GM12878 (cell line): ENCODE measurements at regions not wholly inside any gene's neighbourhood (a gene's known extent, or its start where the extent isn't known, plus 50 kb on each side); places are given as distances from the start of the nearest gene placed in this dataset.

ENCODE experiments used
- ATAC-seq: fragments of 200-7000 bp; cut with Tn5 transposase; 3 replicates; pipeline ENCODE4 v1.9.1; 2020; ENCODE audit warnings: mild to moderate bottlenecking, moderate library complexity
- BruUV-seq: library from RNA; stranded (reverse); fragments of 400-500 nt; replicated peaks from 2 replicates; lab custom pipeline; 2021; lab: Mats Ljungman, UMichigan
- CTCF ChIA-PET: fragments of 300-600 bp; sonication (Branson Sonifier 250); formaldehyde crosslinking; extraction: SDS; loops from one replicate; lab custom pipeline; 2021; ENCODE audit warnings: inconsistent platforms; lab: Yijun Ruan, JAX
- POLR2A ChIA-PET: fragments of 350-600 bp; formaldehyde crosslinking; extraction: SDS; loops from one replicate; lab custom pipeline; 2021; ENCODE audit warnings: inconsistent platforms; lab: Charles Lee
- RAD21 ChIA-PET: fragments of 300-600 bp; sonication (Branson Sonifier 250); formaldehyde crosslinking; loops from one replicate; lab custom pipeline; 2023; ENCODE audit warnings: antibody characterized with exemption; ENCODE audit not compliant: unreplicated experiment; lab: Charles Lee
- SMC1A ChIA-PET: fragments of 300-600 bp; sonication (Branson Sonifier 250); formaldehyde crosslinking; loops from one replicate; lab custom pipeline; 2023; ENCODE audit not compliant: unreplicated experiment, uncharacterized antibody; lab: Charles Lee
- DNase-seq: peaks from one replicate; pipeline ENCODE4 v3.0.0-alpha.2; 2011; ENCODE audit warnings: low read depth, low spot score
- FAIRE-seq: peaks from 3 replicates; lab custom pipeline; 2011; peaks lifted over from hg19 to GRCh38; lab: Jason Lieb, UNC
- H2AFZ ChIP-seq: 2 replicates; pipeline ENCODE4 v1.6.0; 2011; ENCODE audit warnings: low read depth, low read length, control low read depth; ENCODE audit not compliant: control insufficient read depth
- H3K27ac ChIP-seq: 2 replicates; pipeline ENCODE4 v1.5.1; 2011; ENCODE audit warnings: control low read depth; ENCODE audit not compliant: control insufficient read depth, insufficient read depth
- H3K27me3 ChIP-seq, 2 experiments: replicated peaks in 1 of 2; 2 replicates each; pipeline versions ENCODE4 v1.6.0 to v1.6.1; 2011; ENCODE audit warnings: low read length in 1 of 2; ENCODE audit not compliant: control insufficient read depth in 2 of 2, insufficient read depth in 2 of 2
- H3K36me3 ChIP-seq, 2 experiments: 2 replicates each; pipeline ENCODE4 v1.5.1; 2011; ENCODE audit warnings: low read length in 1 of 2; ENCODE audit not compliant: control insufficient read depth in 2 of 2, insufficient read depth in 2 of 2
- H3K4me1 ChIP-seq: 2 replicates; pipeline ENCODE4 v1.6.1; 2011; ENCODE audit warnings: mild to moderate bottlenecking, low read length, moderate library complexity, mixed read lengths; ENCODE audit not compliant: control insufficient read depth, insufficient read depth
- H3K4me2 ChIP-seq: 2 replicates; pipeline ENCODE4 v1.6.0; 2011; ENCODE audit warnings: control low read depth; ENCODE audit not compliant: control insufficient read depth, insufficient read depth
- H3K4me3 ChIP-seq: fragments of 200-600 bp; sonication (generic); 2 replicates; pipeline ENCODE4 v1.5.1; 2016
- H3K79me2 ChIP-seq: 2 replicates; pipeline ENCODE4 v1.6.0; 2011; ENCODE audit warnings: low read length; ENCODE audit not compliant: control insufficient read depth, insufficient read depth
- H3K9ac ChIP-seq: 2 replicates; pipeline ENCODE4 v1.8.0; 2011; ENCODE audit warnings: low read length, control low read depth, mixed read lengths; ENCODE audit not compliant: control insufficient read depth, insufficient read depth
- H3K9me3 ChIP-seq: replicated peaks from 3 replicates; pipeline ENCODE4 v1.5.1; 2011; ENCODE audit warnings: mild to moderate bottlenecking, low read length; ENCODE audit not compliant: control insufficient read depth, insufficient read depth
- H4K20me1 ChIP-seq: 2 replicates; pipeline ENCODE4 v1.6.0; 2011; ENCODE audit not compliant: control insufficient read depth, insufficient read depth
- CEBPZ ChIP-seq: fragments of 150-350 bp; IDR thresholded peaks from 2 replicates; pipeline ENCODE4 v1.6.1; 2016; ENCODE audit warnings: low read depth, low read length
- CREM ChIP-seq: IDR thresholded peaks from 2 replicates; pipeline ENCODE4 v1.6.1; 2014; ENCODE audit warnings: antibody characterized with exemption, low read depth
- ETV6 ChIP-seq, 2 experiments: fragments of 450-650 bp in 1 of 2; IDR thresholded peaks in 1 of 2; conservative IDR thresholded peaks in 1 of 2; 2 replicates each; pipeline ENCODE4 v1.6.1; 2014; ENCODE audit warnings: antibody characterized with exemption in 1 of 2, borderline replicate concordance in 1 of 2, low read depth in 1 of 2, mild to moderate bottlenecking in 1 of 2, moderate library complexity in 1 of 2
- KAT2A ChIP-seq: conservative IDR thresholded peaks from 2 replicates; pipeline ENCODE4 v1.6.1; 2011; ENCODE audit warnings: low read depth, low read length; ENCODE audit not compliant: control insufficient read depth
- MEF2A ChIP-seq: IDR thresholded peaks from 2 replicates; pipeline ENCODE4 v1.6.1; 2011; ENCODE audit warnings: low read depth, mild to moderate bottlenecking, low read length, moderate library complexity; ENCODE audit not compliant: insufficient read depth
- MTA3 ChIP-seq: IDR thresholded peaks from 2 replicates; pipeline ENCODE4 v1.6.1; 2012; ENCODE audit warnings: low read length, inconsistent platforms, borderline replicate concordance
- PBX3 ChIP-seq: IDR thresholded peaks from 2 replicates; pipeline ENCODE4 v1.6.1; 2011; ENCODE audit warnings: mild to moderate bottlenecking, low read depth, low read length, moderate library complexity; ENCODE audit not compliant: insufficient replicate concordance
- POLR2A ChIP-seq: IDR thresholded peaks from 2 replicates; pipeline ENCODE4 v1.6.1; 2011; ENCODE audit warnings: low read depth, mild to moderate bottlenecking, low read length
- RBBP5 ChIP-seq: fragments of 200-600 bp; sonication (generic); conservative IDR thresholded peaks from 2 replicates; pipeline ENCODE4 v1.6.1; 2016
- SMAD1 ChIP-seq: fragments of 450-650 bp; IDR thresholded peaks from 2 replicates; pipeline ENCODE4 v1.6.1; 2018; ENCODE audit warnings: mild to moderate bottlenecking, low read depth; ENCODE audit not compliant: partially characterized antibody
- WGBS: methylation state at CpG from one replicate; pipeline ENCODE4 v1.1.6; 2016; ENCODE audit warnings: low lambda C conversion rate; ENCODE audit not compliant: insufficient replicate concordance, insufficient coverage; ENCODE audit errors: missing lambda C conversion rate; 5-methylcytosine and 5-hydroxymethylcytosine counted together
- in situ Hi-C: fragments of 300-500 bp; cut with MboI; formaldehyde crosslinking; loops from 9 replicates; pipeline ENCODE4 v1.14.3; 2018; ENCODE audit warnings: mixed read lengths
- intact Hi-C: fragments of 100-400 bp; cut with micrococcal nuclease; formaldehyde crosslinking; loops from one replicate; pipeline ENCODE4 v1.14.2; 2022; ENCODE audit not compliant: unreplicated experiment

DNA sequence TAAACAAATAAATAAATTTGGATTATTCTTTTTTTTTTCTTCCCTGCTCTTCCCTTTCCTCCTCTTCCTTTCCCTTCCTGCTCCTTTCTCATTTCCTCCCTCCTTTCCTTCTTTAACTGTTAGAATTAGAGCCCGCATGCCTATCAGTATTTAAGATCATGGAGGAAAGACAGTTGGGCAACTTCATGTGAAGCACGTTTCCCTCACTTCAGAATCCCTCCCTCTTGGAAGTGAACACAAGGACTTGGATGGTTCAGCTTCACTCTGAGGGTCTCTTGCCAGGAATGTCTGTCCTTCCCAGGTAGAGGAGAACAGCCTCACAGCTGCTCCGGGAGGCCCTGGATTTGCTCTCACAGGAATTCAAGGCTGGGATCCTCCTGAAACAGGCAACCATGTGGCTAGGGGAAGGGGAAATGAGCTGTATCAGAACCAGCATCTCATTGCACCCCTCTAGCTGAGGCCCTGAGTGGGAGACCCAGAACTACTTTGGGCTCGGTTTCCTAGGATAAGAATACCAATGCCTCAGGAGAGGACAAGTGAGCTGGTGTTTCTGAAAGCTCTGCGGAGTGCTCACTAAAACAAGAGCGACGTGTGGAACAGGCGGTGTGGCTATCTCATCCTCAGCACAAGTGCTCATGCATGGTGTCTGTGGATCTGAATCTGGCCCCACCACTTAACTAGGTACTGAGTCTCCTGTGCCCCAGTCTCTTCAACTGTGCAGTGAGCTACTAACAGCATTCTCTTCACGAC, 230.5 kb downstream of the MYCN start:
- BruUV-seq = no TSS peak
- H3K4me3 ChIP-seq = no peak overlapping the region
- H3K36me3 ChIP-seq = no peaks in the 10 kb centered on the region
- H2AFZ ChIP-seq = no peak overlapping the region
- no peaks in the 10 kb centered on the region for H3K4me1 ChIP-seq
- ATAC-seq = no peak
- TF ChIP-seq MTA3 (no peak), SMAD1 (no peak), CREM (no peak), RBBP5 (no peak), MEF2A (no peak), KAT2A (no peak), POLR2A (no peak), PBX3 (no peak), CEBPZ (no peak), ETV6 (conservative IDR thresholded peaks at IDR 0.05 in 1 of 2, IDR thresholded peaks at IDR 0.05 in 1 of 2; ENCODE audit: borderline replicate concordance in 1 of 2, low read depth in 1 of 2) (no peak)
- no peaks in the 10 kb centered on the region for H4K20me1 ChIP-seq
- CTCF ChIA-PET = no interaction called here
- H3K9me3 ChIP-seq = no peaks in the 10 kb centered on the region
- H3K4me2 ChIP-seq = no peak overlapping the region
- intact Hi-C loops = no loop called here
- H3K27ac ChIP-seq = no peak overlapping the region
- in situ Hi-C loops = no loop called here
- SMC1A ChIA-PET = no interaction called here
- H3K9ac ChIP-seq = no peak overlapping the region
- FAIRE-seq = no peak
- WGBS = 29% methylated on average over 9 of the region's 9 CpGs
- no peaks in the 10 kb centered on the region for H3K27me3 ChIP-seq
- no peaks in the 10 kb centered on the region for H3K79me2 ChIP-seq
- POLR2A ChIA-PET = no interaction called here
- RAD21 ChIA-PET = interaction anchor here (0.9 kb wide), 1 partner anchor 10 kb away, joined by 3 read pairs; no protein-coding TSS in a partner anchor
- DNase-seq = no peak
